ENCODE measurements at regions not wholly inside any gene's neighbourhood (a gene's known extent, or its start where the extent isn't known, plus 50 kb on each side); places are given as distances from the start of the nearest gene placed in this dataset.

- TF ChIP-seq EP300 (IDR thresholded peaks at IDR 0.05) (no peak), CTCF (IDR thresholded peaks at IDR 0.05) (no peak)
These were observed 81.6 kb upstream of the CALM2 start for GRCh38 chr2:47257946-47258348.

Data from stomach (tissue), 4 donors.